CD4-positive, alpha-beta T cell (primary cell): ENCODE measurements at regions not wholly inside any gene's neighbourhood (a gene's known extent, or its start where the extent isn't known, plus 50 kb on each side); places are given as distances from the start of the nearest gene placed in this dataset.

ENCODE experiments used
- ATAC-seq: fragments of 200-7000 bp; cut with Tn5 transposase; one replicate; pipeline ENCODE4 v1.10.0; 2022; ENCODE audit warnings: mild to moderate bottlenecking; ENCODE audit not compliant: poor library complexity
- CTCF ChIA-PET: fragments of 350-600 bp; sonication (Branson Sonifier 250); formaldehyde crosslinking; loops from one replicate; lab custom pipeline; 2021; ENCODE audit warnings: antibody characterized with exemption, inconsistent platforms; lab: Charles Lee
- POLR2A ChIA-PET: fragments of 350-600 bp; sonication (Branson Sonifier 250); formaldehyde crosslinking; loops from one replicate; lab custom pipeline; 2021; ENCODE audit warnings: antibody characterized with exemption, inconsistent platforms; lab: Charles Lee
- DNase-seq, 14 experiments: peaks; one replicate each; pipeline ENCODE4 v3.0.0-alpha.2; 2013 to 2020; ENCODE audit warnings: mixed read lengths in 2 of 14
- H3K27ac ChIP-seq, 2 donors: one replicate each; pipeline versions ENCODE4 v1.5.1 to v1.7.0; 2013; ENCODE audit warnings: low read length in 2 of 2, low read depth in 1 of 2, mild to moderate bottlenecking in 1 of 2
- H3K27me3 ChIP-seq, 2 experiments: 1 replicate in 1 of 2; 2 replicates in 1 of 2; pipeline versions ENCODE4 v1.6.1 to v1.7.0; 2013; ENCODE audit warnings: low read length in 2 of 2, control low read depth in 1 of 2, mild to moderate bottlenecking in 1 of 2, moderate library complexity in 1 of 2; ENCODE audit not compliant: insufficient read depth in 2 of 2, control insufficient read depth in 1 of 2
- H3K36me3 ChIP-seq: one replicate; pipeline ENCODE4 v1.6.1; 2013; ENCODE audit warnings: low read length, control low read depth; ENCODE audit not compliant: insufficient read depth
- H3K4me1 ChIP-seq: one replicate; pipeline ENCODE4 v1.6.1; 2013; ENCODE audit warnings: low read length, control low read depth; ENCODE audit not compliant: insufficient read depth
- H3K4me3 ChIP-seq: one replicate; pipeline ENCODE4 v1.5.1; 2013; ENCODE audit warnings: mild to moderate bottlenecking, low read length, moderate library complexity
- H3K9me3 ChIP-seq, 2 experiments: 1 replicate in 1 of 2; 2 replicates in 1 of 2; pipeline versions ENCODE4 v1.6.1 to v1.7.0; 2013; ENCODE audit warnings: low read length in 2 of 2, mild to moderate bottlenecking in 2 of 2, control low read depth in 1 of 2, moderate library complexity in 1 of 2; ENCODE audit not compliant: control insufficient read depth in 1 of 2, insufficient read depth in 1 of 2
- H3K27ac Mint-ChIP-seq: one replicate; pipeline ENCODE4 v1.8.0; 2020; ENCODE audit warnings: mixed read lengths
- H3K27me3 Mint-ChIP-seq: one replicate; pipeline ENCODE4 v1.8.0; 2021; ENCODE audit warnings: mixed read lengths
- H3K36me3 Mint-ChIP-seq: one replicate; pipeline ENCODE4 v1.8.0; 2021; ENCODE audit warnings: low read depth, mixed read lengths
- H3K4me1 Mint-ChIP-seq: one replicate; pipeline ENCODE4 v1.8.0; 2021; ENCODE audit warnings: low read depth, mixed read lengths
- H3K4me3 Mint-ChIP-seq: one replicate; pipeline ENCODE4 v1.8.0; 2020; ENCODE audit warnings: mild to moderate bottlenecking, mixed read lengths
- H3K9me3 Mint-ChIP-seq: one replicate; pipeline ENCODE4 v1.8.0; 2020; ENCODE audit warnings: mixed read lengths
- CTCF ChIP-seq: fragments of 200-600 bp; IDR thresholded peaks from one replicate; pipeline ENCODE4 v1.8.0; 2022; ENCODE audit warnings: antibody characterized with exemption, mild to moderate bottlenecking
- intact Hi-C, 2 experiments: fragments of 100-400 bp; cut with DNase I in 1 of 2; cut with micrococcal nuclease in 1 of 2; formaldehyde crosslinking; loops; one replicate each; pipeline versions ENCODE4 v1.15.1 to v1.9.0; 2023 to 2025; cut with DNase I, micrococcal nuclease

GRCh38 chr2:234546770-234547169 lies 49.9 kb upstream of the ARL4C start:
- no peak for DNase-seq
- no peaks in the 10 kb centered on the region for H3K9me3 Mint-ChIP-seq
- H3K27ac Mint-ChIP-seq = no peak overlapping the region
- H3K27ac ChIP-seq = no peak overlapping the region
- H3K36me3 ChIP-seq = no peaks in the 10 kb centered on the region
- ChIA-PET POLR2A (no interaction called here), CTCF (no interaction called here)
- H3K36me3 Mint-ChIP-seq = no peaks in the 10 kb centered on the region
- peaks cover 0 to 8% of the 10 kb centered on the region in 2 experiments for H3K27me3 ChIP-seq
- no peak overlapping the region for H3K4me3 Mint-ChIP-seq
- H3K4me3 ChIP-seq = no peak overlapping the region
- peaks cover 6% of the 10 kb centered on the region for H3K4me1 ChIP-seq
- peaks cover 42% of the 10 kb centered on the region for H3K27me3 Mint-ChIP-seq
- peaks cover 4% of the 10 kb centered on the region for H3K4me1 Mint-ChIP-seq
- H3K9me3 ChIP-seq = no peaks in the 10 kb centered on the region
- no peak for ATAC-seq
- no peak for TF ChIP-seq CTCF
- intact Hi-C loops = loop anchor here in 1 of 2 experiments (2.0 kb wide), 1 partner anchor 412 kb away; no protein-coding TSS in a partner anchor
